WTC11 (cell line): ENCODE measurements at regions not wholly inside any gene's neighbourhood (a gene's known extent, or its start where the extent isn't known, plus 50 kb on each side); places are given as distances from the start of the nearest gene placed in this dataset.

Experiments
- ATAC-seq: fragments of 200-7000 bp; cut with Tn5 transposase; 2 replicates; pipeline ENCODE4 v1.10.0; 2021; ENCODE audit warnings: mild to moderate bottlenecking, moderate library complexity
- CTCF ChIA-PET: fragments of 300-600 bp; sonication (Branson Sonifier 250); formaldehyde crosslinking; loops from one replicate; lab custom pipeline; 2021; ENCODE audit warnings: antibody characterized with exemption; lab: Charles Lee
- POLR2A ChIA-PET: fragments of 350-600 bp; sonication (Branson Sonifier 250); formaldehyde crosslinking; loops from one replicate; lab custom pipeline; 2021; ENCODE audit warnings: antibody characterized with exemption; lab: Charles Lee
- DNase-seq: peaks from one replicate; pipeline ENCODE4 v3.0.0; 2021; ENCODE audit warnings: low spot score
- H3K27ac Mint-ChIP-seq: 2 replicates; pipeline ENCODE4 v1.8.0; 2021; ENCODE audit warnings: mixed read lengths
- H3K27me3 Mint-ChIP-seq: 2 replicates; pipeline ENCODE4 v1.8.0; 2021; ENCODE audit warnings: low read depth, mild to moderate bottlenecking, moderate library complexity, mixed read lengths
- H3K36me3 Mint-ChIP-seq: 2 replicates; pipeline ENCODE4 v1.8.0; 2021; ENCODE audit warnings: mixed read lengths
- H3K4me1 Mint-ChIP-seq: 2 replicates; pipeline ENCODE4 v1.8.0; 2022; ENCODE audit warnings: mixed read lengths
- H3K4me3 Mint-ChIP-seq: 2 replicates; pipeline ENCODE4 v1.8.0; 2021; ENCODE audit warnings: mild to moderate bottlenecking, moderate library complexity, mixed read lengths
- H3K9me3 Mint-ChIP-seq: 2 replicates; pipeline ENCODE4 v1.8.0; 2021; ENCODE audit warnings: mixed read lengths
- CBFB ChIP-seq: sonication (generic); formaldehyde crosslinking; IDR thresholded peaks from 2 replicates; pipeline ENCODE4 v1.8.1; 2022; ENCODE audit warnings: mild to moderate bottlenecking, low read depth, missing genetic modification reagents
- CDX4 ChIP-seq: fragments of 250-450 bp; sonication (Bioruptor Pico); IDR thresholded peaks from 2 replicates; pipeline ENCODE4 v1.9.0; 2021; ENCODE audit warnings: moderate library complexity, mild to moderate bottlenecking, inconsistent platforms, borderline replicate concordance
- E2F5 ChIP-seq: sonication (generic); formaldehyde crosslinking; IDR thresholded peaks from 2 replicates; pipeline ENCODE4 v1.8.1; 2022; ENCODE audit warnings: mild to moderate bottlenecking, moderate library complexity, missing genetic modification reagents
- ETV6 ChIP-seq: sonication (generic); formaldehyde crosslinking; IDR thresholded peaks from 2 replicates; pipeline ENCODE4 v1.8.1; 2022; ENCODE audit warnings: mild to moderate bottlenecking, missing genetic modification reagents
- FOXP4 ChIP-seq: sonication (generic); formaldehyde crosslinking; IDR thresholded peaks from 2 replicates; pipeline ENCODE4 v1.8.0; 2022; ENCODE audit warnings: mild to moderate bottlenecking, missing genetic modification reagents
- GTF2I ChIP-seq: fragments of 250-450 bp; sonication (Bioruptor Pico); conservative IDR thresholded peaks from 2 replicates; pipeline ENCODE4 v1.4.0; 2021; ENCODE audit warnings: mild to moderate bottlenecking
- IRF1 ChIP-seq: sonication (generic); formaldehyde crosslinking; IDR thresholded peaks from 2 replicates; pipeline ENCODE4 v1.8.0; 2023; ENCODE audit warnings: missing genetic modification reagents
- JAZF1 ChIP-seq: fragments of 250-450 bp; sonication (Bioruptor Pico); IDR thresholded peaks from 2 replicates; pipeline ENCODE4 v1.9.0; 2021; ENCODE audit warnings: moderate library complexity, mild to moderate bottlenecking, inconsistent platforms
- KAT7 ChIP-seq: sonication (generic); formaldehyde crosslinking; IDR thresholded peaks from 2 replicates; pipeline ENCODE4 v1.8.1; 2023; ENCODE audit warnings: missing genetic modification reagents, mild to moderate bottlenecking, borderline replicate concordance
- NR3C1 ChIP-seq: sonication (generic); formaldehyde crosslinking; conservative IDR thresholded peaks from 2 replicates; pipeline ENCODE4 v1.8.1; 2023; ENCODE audit warnings: low read depth, mild to moderate bottlenecking, missing genetic modification reagents
- RELA ChIP-seq: sonication (generic); formaldehyde crosslinking; IDR thresholded peaks from 2 replicates; pipeline ENCODE4 v1.8.1; 2022; ENCODE audit warnings: missing genetic modification reagents, mild to moderate bottlenecking, borderline replicate concordance
- SMAD3 ChIP-seq: sonication (generic); formaldehyde crosslinking; IDR thresholded peaks from 2 replicates; pipeline ENCODE4 v1.8.0; 2022; ENCODE audit warnings: missing genetic modification reagents, mild to moderate bottlenecking, borderline replicate concordance
- TEAD4 ChIP-seq: sonication (generic); formaldehyde crosslinking; IDR thresholded peaks from 2 replicates; pipeline ENCODE4 v1.8.0; 2022; ENCODE audit warnings: mild to moderate bottlenecking, missing genetic modification reagents
- ZNF121 ChIP-seq: sonication (generic); formaldehyde crosslinking; IDR thresholded peaks from 2 replicates; pipeline ENCODE4 v1.8.0; 2023; ENCODE audit warnings: missing genetic modification reagents
- ZNF138 ChIP-seq: sonication (generic); formaldehyde crosslinking; conservative IDR thresholded peaks from 2 replicates; pipeline ENCODE4 v1.8.1; 2022; ENCODE audit warnings: mild to moderate bottlenecking, moderate library complexity, missing genetic modification reagents
- ZNF416 ChIP-seq: fragments of 250-450 bp; sonication (Bioruptor Pico); IDR thresholded peaks from 2 replicates; pipeline ENCODE4 v1.9.0; 2021; ENCODE audit warnings: mild to moderate bottlenecking, inconsistent platforms
- ZNF512 ChIP-seq: sonication (generic); formaldehyde crosslinking; IDR thresholded peaks from 2 replicates; pipeline ENCODE4 v1.8.1; 2022; ENCODE audit warnings: missing genetic modification reagents, borderline replicate concordance
- ZNF671 ChIP-seq: fragments of 250-450 bp; sonication (Bioruptor Pico); IDR thresholded peaks from 2 replicates; pipeline ENCODE4 v1.8.0; 2021; ENCODE audit warnings: mild to moderate bottlenecking
- TF ChIP-seq, protein P1 (sequence below): sonication (generic); formaldehyde crosslinking; IDR thresholded peaks from 2 replicates; pipeline ENCODE4 v1.8.0; 2022; ENCODE audit warnings: mild to moderate bottlenecking, missing genetic modification reagents
- TF ChIP-seq, protein P2 (sequence below): fragments of 250-450 bp; sonication (Bioruptor Pico); IDR thresholded peaks from 2 replicates; pipeline ENCODE4 v2.1.2; 2022; ENCODE audit warnings: mild to moderate bottlenecking, moderate library complexity

GRCh38 chr5:27503813-27504212, 465.4 kb upstream of the CDH9 start:
- TF ChIP-seq CDX4 (CRISPR knock-in tag): no peak
- TF ChIP-seq ETV6 (CRISPR knock-in tag): no peak
- TF ChIP-seq JAZF1 (CRISPR knock-in tag): no peak
- TF ChIP-seq ZNF671 (CRISPR knock-in tag): no peak
- no peak for TF ChIP-seq RELA (CRISPR knock-in tag)
- TF ChIP-seq ZNF416 (CRISPR knock-in tag): no peak
- TF ChIP-seq SMAD3 (CRISPR knock-in tag): no peak
- no peak overlapping the region for H3K4me3 Mint-ChIP-seq
- no peak for ATAC-seq
- peaks cover 27% of the 10 kb centered on the region for H3K9me3 Mint-ChIP-seq
- no peaks in the 10 kb centered on the region for H3K4me1 Mint-ChIP-seq
- H3K36me3 Mint-ChIP-seq: peaks cover 11% of the 10 kb centered on the region
- ChIA-PET CTCF (no interaction called here), POLR2A (no interaction called here)
- no peak for DNase-seq
- no peaks in the 10 kb centered on the region for H3K27me3 Mint-ChIP-seq
- no peak overlapping the region for H3K27ac Mint-ChIP-seq

DNA sequence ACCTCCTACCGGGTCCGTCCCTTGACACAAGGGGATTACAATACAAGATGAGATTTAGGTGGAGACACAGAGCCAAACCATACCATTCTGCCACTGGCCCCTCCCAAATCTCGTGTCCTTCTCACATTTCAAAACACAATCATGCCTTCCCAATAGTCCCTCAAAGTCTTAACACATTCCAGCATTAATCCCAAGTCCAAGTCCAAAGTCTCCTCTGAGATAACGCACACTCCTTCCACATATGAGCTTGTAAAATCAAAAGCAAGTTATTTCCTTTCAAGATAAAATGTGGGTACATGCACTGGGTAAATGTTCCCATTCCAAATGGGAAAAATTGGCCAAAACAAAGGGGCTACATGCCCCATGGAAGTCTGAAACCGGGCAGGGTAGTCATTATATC, 463.9 kb upstream of the CDH9 start:
- H3K4me3 Mint-ChIP-seq: no peak overlapping the region
- TF ChIP-seq, protein P1, sequence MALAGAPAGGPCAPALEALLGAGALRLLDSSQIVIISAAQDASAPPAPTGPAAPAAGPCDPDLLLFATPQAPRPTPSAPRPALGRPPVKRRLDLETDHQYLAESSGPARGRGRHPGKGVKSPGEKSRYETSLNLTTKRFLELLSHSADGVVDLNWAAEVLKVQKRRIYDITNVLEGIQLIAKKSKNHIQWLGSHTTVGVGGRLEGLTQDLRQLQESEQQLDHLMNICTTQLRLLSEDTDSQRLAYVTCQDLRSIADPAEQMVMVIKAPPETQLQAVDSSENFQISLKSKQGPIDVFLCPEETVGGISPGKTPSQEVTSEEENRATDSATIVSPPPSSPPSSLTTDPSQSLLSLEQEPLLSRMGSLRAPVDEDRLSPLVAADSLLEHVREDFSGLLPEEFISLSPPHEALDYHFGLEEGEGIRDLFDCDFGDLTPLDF: no peak
- no peak for TF ChIP-seq CBFB (CRISPR knock-in tag)
- TF ChIP-seq GTF2I: no peak
- TF ChIP-seq FOXP4: no peak
- TF ChIP-seq, protein P2, sequence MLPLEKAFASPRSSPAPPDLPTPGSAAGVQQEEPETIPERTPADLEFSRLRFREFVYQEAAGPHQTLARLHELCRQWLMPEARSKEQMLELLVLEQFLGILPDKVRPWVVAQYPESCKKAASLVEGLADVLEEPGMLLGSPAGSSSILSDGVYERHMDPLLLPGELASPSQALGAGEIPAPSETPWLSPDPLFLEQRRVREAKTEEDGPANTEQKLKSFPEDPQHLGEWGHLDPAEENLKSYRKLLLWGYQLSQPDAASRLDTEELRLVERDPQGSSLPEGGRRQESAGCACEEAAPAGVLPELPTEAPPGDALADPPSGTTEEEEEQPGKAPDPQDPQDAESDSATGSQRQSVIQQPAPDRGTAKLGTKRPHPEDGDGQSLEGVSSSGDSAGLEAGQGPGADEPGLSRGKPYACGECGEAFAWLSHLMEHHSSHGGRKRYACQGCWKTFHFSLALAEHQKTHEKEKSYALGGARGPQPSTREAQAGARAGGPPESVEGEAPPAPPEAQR (CRISPR knock-in tag): no peak
- no peak for TF ChIP-seq ZNF138
- TF ChIP-seq KAT7 (CRISPR knock-in tag): no peak
- TF ChIP-seq ZNF121 (CRISPR knock-in tag): no peak
- TF ChIP-seq SMAD3 (CRISPR knock-in tag): no peak
- no peak overlapping the region for H3K27ac Mint-ChIP-seq
- no peaks in the 10 kb centered on the region for H3K27me3 Mint-ChIP-seq
- no peak for ATAC-seq
- H3K36me3 Mint-ChIP-seq: peaks cover 11% of the 10 kb centered on the region
- no peaks in the 10 kb centered on the region for H3K4me1 Mint-ChIP-seq
- CTCF ChIA-PET: no interaction called here
- POLR2A ChIA-PET: no interaction called here
- DNase-seq: no peak
- peaks cover 27% of the 10 kb centered on the region for H3K9me3 Mint-ChIP-seq

DNA sequence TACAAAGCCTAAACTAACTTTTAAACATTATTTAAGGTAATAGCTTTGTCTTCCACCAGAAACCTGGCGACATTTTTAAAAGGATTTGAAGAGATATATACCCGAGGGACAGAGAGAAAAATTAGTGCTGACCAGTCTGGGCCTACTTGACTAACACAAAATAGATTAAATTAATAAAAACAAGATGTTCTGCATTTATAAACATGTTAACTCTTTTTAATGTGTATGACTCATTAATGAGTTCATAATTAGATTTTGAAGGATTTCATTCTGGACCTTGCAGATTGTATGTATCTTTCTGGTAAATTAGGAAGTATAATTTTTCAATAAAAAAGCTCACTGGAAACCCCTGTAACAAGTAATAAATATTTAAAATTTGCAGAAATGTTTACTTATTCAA, 459.1 kb upstream of the CDH9 start:
- Mint-ChIP-seq H3K4me1 (no peaks in the 10 kb centered on the region), H3K36me3 (peaks cover 4% of the 10 kb centered on the region; the same call in 1 of the 2 replicates), H3K4me3 (no peak overlapping the region), H3K9me3 (peaks cover 21% of the 10 kb centered on the region), H3K27me3 (no peaks in the 10 kb centered on the region), H3K27ac (no peak overlapping the region)
- CTCF ChIA-PET: no interaction called here
- DNase-seq (no peak), ATAC-seq (no peak)
- TF ChIP-seq NR3C1 (CRISPR knock-in tag) (no peak), TEAD4 (CRISPR knock-in tag) (no peak), E2F5 (CRISPR knock-in tag) (no peak), ZNF512 (CRISPR knock-in tag) (no peak), IRF1 (CRISPR knock-in tag) (no peak)
- POLR2A ChIA-PET: no interaction called here
